Lower leg skin (tissue), 4 donors: ENCODE measurements at regions not wholly inside any gene's neighbourhood (a gene's known extent, or its start where the extent isn't known, plus 50 kb on each side); places are given as distances from the start of the nearest gene placed in this dataset.

Experiments
- DNase-seq, 2 donors: peaks; one replicate each; pipeline ENCODE4 v3.0.0-alpha.2; 2019; ENCODE audit warnings: low spot score in 2 of 2
- H3K4me3 ChIP-seq: fragments of 200-600 bp; sonication (generic); 2 replicates; pipeline ENCODE4 v1.5.1; 2017; ENCODE audit warnings: mild to moderate bottlenecking, low read depth; ENCODE audit not compliant: poor library complexity, severe bottlenecking
- CTCF ChIP-seq, 3 donors: fragments of 450-650 bp; IDR thresholded peaks; one replicate each; pipeline ENCODE4 v1.5.1; 2016; ENCODE audit warnings: antibody characterized with exemption in 3 of 3, mild to moderate bottlenecking in 3 of 3, moderate library complexity in 2 of 3
- POLR2A ChIP-seq, 2 donors: fragments of 450-650 bp; IDR thresholded peaks; one replicate each; pipeline ENCODE4 v1.6.1; 2016 to 2017; ENCODE audit warnings: antibody characterized with exemption in 2 of 2, mild to moderate bottlenecking in 1 of 2, moderate library complexity in 1 of 2
- WGBS, 2 donors: methylation state at CpG; one replicate each; pipeline ENCODE4 v1.1.5; 2018; 5-methylcytosine and 5-hydroxymethylcytosine counted together
- intact Hi-C: fragments of 100-400 bp; cut with DNase I; formaldehyde crosslinking; loops from one replicate; pipeline ENCODE4 v1.15.0; 2023; ENCODE audit warnings: low total_unique reads

- intact Hi-C loops: no loop called here
- TF ChIP-seq POLR2A (IDR thresholded peaks at IDR 0.05) (no peak), CTCF (IDR thresholded peaks at IDR 0.05) (no peak)
- H3K4me3 ChIP-seq: no peak overlapping the region
- 70 to 88% methylated on average over 1 of the region's 1 CpG for WGBS, 2 donors
- DNase-seq: no peak
Measured at GRCh38 chr3:170764017-170764416, 106.0 kb downstream of the RPL22L1 start.

- H3K4me3 ChIP-seq: no peak overlapping the region
- no peak for DNase-seq
- intact Hi-C loops: no loop called here
- TF ChIP-seq CTCF (IDR thresholded peaks at IDR 0.05) (no peak), POLR2A (IDR thresholded peaks at IDR 0.05) (no peak)
- WGBS, 2 donors: 60 to 63% methylated on average over 2 of the region's 2 CpGs
Measured at GRCh38 chr3:170762064-170762463, 107.9 kb downstream of the RPL22L1 start.

GRCh38 chr3:170761103-170761502 is 108.9 kb downstream of the RPL22L1 start:
- no peak overlapping the region for H3K4me3 ChIP-seq
- TF ChIP-seq CTCF (IDR thresholded peaks at IDR 0.05): no peak
- TF ChIP-seq POLR2A (IDR thresholded peaks at IDR 0.05): no peak
- DNase-seq: no peak
- intact Hi-C loops: no loop called here
- 70 to 82% methylated on average over 3 of the region's 3 CpGs for WGBS, 2 donors

GRCh38 chr3:170760174-170760526 is 109.8 kb downstream of the RPL22L1 start:
- no peak for TF ChIP-seq CTCF (IDR thresholded peaks at IDR 0.05)
- TF ChIP-seq POLR2A (IDR thresholded peaks at IDR 0.05): no peak
- no peak overlapping the region for H3K4me3 ChIP-seq
- intact Hi-C loops: no loop called here
- DNase-seq: no peak
- 79 to 91% methylated on average over 1 of the region's 1 CpG for WGBS, 2 donors

GRCh38 chr3:170759511-170760173 is 110.4 kb downstream of the RPL22L1 start:
- TF ChIP-seq CTCF (IDR thresholded peaks at IDR 0.05): no peak
- no peak for TF ChIP-seq POLR2A (IDR thresholded peaks at IDR 0.05)
- H3K4me3 ChIP-seq: no peak overlapping the region
- intact Hi-C loops: no loop called here
- 80 to 91% methylated on average over 5 of the region's 5 CpGs for WGBS, 2 donors
- no peak for DNase-seq

- no peak overlapping the region for H3K4me3 ChIP-seq
- no peak for DNase-seq
- no peak for TF ChIP-seq POLR2A (IDR thresholded peaks at IDR 0.05)
- 88 to 100% methylated on average over 1 of the region's 1 CpG for WGBS, 2 donors
- intact Hi-C loops: no loop called here
Measured at GRCh38 chr3:170757038-170757437, 113.0 kb downstream of the RPL22L1 start.
